ENCODE measurements at regions not wholly inside any gene's neighbourhood (a gene's known extent, or its start where the extent isn't known, plus 50 kb on each side); places are given as distances from the start of the nearest gene placed in this dataset.

- Mint-ChIP-seq H3K9me3 (peaks cover 32% of the 10 kb centered on the region), H3K27me3 (ENCODE audit: insufficient read depth) (no peaks in the 10 kb centered on the region), H3K36me3 (ENCODE audit: low read depth) (0 out of 2 replicates have a peak, but pooled peaks cover 5% of the 10 kb centered on the region), H3K4me3 (no peak overlapping the region), H3K27ac (no peak overlapping the region), H3K4me1 (ENCODE audit: low read depth) (no peaks in the 10 kb centered on the region)
- no peak for DNase-seq
- TF ChIP-seq CTCF (IDR thresholded peaks at IDR 0.05), result no peak
Measured at GRCh38 chr4:95987851-95988250, 148.0 kb downstream of the PDHA2 start.

DNA sequence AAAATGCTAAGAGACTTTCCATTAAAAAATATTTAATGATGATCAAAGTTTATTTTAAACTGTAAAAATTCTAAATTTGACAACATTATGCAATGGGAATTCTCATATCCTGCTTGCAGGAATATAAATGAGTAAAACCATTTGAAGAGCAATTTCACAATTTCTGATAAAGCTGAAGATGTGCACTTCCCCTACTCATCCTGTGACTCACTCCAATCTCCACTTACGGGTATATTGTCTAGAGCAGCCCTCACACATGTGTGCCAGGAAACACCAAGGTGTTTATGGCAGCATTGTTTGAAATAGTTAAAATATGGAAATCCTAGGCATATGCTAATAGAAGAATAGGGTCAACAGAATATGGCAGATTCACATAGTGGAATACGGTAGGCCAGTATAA is 158.4 kb downstream of the PDHA2 start:
- DNase-seq, result no peak
- peaks cover 7% of the 10 kb centered on the region for H3K9me3 Mint-ChIP-seq
- H3K4me1 Mint-ChIP-seq (ENCODE audit: low read depth), result no peaks in the 10 kb centered on the region
- no peak overlapping the region for H3K4me3 Mint-ChIP-seq
- no peak overlapping the region for H3K27ac Mint-ChIP-seq
- TF ChIP-seq CTCF (IDR thresholded peaks at IDR 0.05), result no peak
- H3K36me3 Mint-ChIP-seq (ENCODE audit: low read depth), result no peaks in the 10 kb centered on the region
- H3K27me3 Mint-ChIP-seq (ENCODE audit: insufficient read depth), result no peaks in the 10 kb centered on the region

DNA sequence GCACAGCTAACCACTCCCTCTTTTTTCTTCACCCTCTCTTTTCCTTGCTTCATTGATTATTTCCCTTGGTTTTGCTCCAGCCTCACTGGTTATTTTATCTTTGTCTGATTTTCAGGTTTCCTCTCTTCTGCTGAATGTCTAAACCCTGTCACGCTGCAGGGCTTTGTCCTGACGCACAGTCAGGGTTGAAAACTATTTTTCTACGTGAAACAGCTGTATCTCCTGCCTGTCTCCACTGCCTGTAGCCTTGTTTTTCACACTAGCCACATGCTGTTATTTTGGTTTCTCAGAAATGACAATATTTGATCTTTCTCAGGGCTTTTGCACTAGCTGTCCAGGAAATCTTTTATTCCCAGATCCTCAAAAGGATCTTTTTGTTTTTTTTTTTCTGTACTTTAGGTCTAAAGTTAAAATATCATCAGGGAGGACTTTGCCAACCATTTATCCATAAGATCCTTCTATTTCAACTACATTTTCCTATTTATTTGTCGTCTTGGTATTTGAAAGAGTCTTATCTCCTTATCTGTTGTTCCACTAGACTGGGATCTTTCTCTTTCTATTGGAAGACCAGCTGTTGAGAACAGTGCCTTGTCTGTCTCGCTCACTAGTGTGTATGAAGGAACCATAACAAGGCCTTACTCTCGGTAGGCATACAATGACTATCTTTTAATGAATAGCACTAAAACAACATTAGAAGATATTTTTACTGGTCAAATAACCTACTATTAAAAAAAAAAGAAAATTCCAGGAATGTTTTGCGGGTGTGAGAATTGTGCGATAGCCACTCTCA is 164.3 kb downstream of the PDHA2 start:
- Mint-ChIP-seq H3K27me3 (ENCODE audit: insufficient read depth) (no peaks in the 10 kb centered on the region), H3K27ac (no peak overlapping the region), H3K36me3 (ENCODE audit: low read depth) (no peaks in the 10 kb centered on the region), H3K9me3 (peaks cover 15% of the 10 kb centered on the region), H3K4me3 (no peak overlapping the region), H3K4me1 (ENCODE audit: low read depth) (no peaks in the 10 kb centered on the region)
- DNase-seq, result no peak
- no peak for TF ChIP-seq CTCF (IDR thresholded peaks at IDR 0.05)

- Mint-ChIP-seq H3K27me3 (ENCODE audit: insufficient read depth) (no peaks in the 10 kb centered on the region), H3K9me3 (peaks cover 23% of the 10 kb centered on the region), H3K27ac (no peak overlapping the region), H3K4me1 (ENCODE audit: low read depth) (no peaks in the 10 kb centered on the region), H3K36me3 (ENCODE audit: low read depth) (peaks cover 4% of the 10 kb centered on the region), H3K4me3 (no peak overlapping the region)
- DNase-seq, result no peak
- no peak for TF ChIP-seq CTCF (IDR thresholded peaks at IDR 0.05)
Measured at GRCh38 chr4:96009427-96010119, 169.7 kb downstream of the PDHA2 start.

DNA sequence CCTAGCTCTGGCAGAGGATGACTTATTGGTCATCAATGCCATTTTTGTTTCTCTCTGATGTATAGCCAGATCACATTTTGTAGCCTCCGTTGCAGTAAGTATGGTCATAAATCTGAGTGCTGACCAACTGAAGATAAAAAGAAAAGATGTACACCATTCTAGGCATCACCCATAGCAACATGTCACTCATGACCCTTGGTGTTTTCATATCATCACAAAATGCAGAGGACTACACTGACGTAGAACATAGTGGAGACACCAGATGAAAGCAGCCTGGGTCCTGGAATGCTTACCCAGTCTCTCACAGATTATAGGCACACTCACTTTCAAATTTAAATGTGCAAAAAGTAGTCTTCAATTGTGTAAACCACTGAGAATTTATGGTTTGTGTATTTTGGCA is 172.8 kb downstream of the PDHA2 start:
- Mint-ChIP-seq H3K27me3 (ENCODE audit: insufficient read depth) (no peaks in the 10 kb centered on the region), H3K27ac (no peak overlapping the region), H3K4me3 (no peak overlapping the region), H3K36me3 (ENCODE audit: low read depth) (peaks cover 4% of the 10 kb centered on the region), H3K4me1 (ENCODE audit: low read depth) (no peaks in the 10 kb centered on the region), H3K9me3 (peaks cover 28% of the 10 kb centered on the region)
- no peak for DNase-seq
- no peak for TF ChIP-seq CTCF (IDR thresholded peaks at IDR 0.05)
